ENCODE measurements at regions not wholly inside any gene's neighbourhood (a gene's known extent, or its start where the extent isn't known, plus 50 kb on each side); places are given as distances from the start of the nearest gene placed in this dataset.

DNA sequence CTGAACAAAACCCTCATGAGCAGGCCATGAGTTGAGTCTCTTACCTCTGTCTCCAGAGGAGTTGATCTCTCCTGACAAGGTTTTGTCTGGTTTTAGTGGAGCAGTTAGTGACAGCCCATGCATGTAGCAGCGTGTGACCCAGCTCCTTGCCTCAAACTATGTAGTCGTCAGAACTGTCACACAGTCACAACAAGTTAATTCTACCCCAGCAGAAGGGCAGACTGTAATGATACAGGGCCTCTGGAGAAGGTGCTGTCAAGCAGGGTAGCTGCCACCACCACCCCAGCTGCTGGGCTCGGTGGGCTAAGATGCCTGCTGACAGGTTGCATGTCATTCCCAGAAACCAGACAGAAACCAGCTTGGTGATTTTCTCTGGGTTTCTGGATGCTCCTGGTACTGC is 194.5 kb downstream of the PSAT1 start:
- no peaks in the 10 kb centered on the region for H4K20me1 ChIP-seq (ENCODE audit: insufficient read depth)
- H3K4me3 ChIP-seq (IDR thresholded peaks at IDR 0.05; ENCODE audit: insufficient read depth, low read depth, low read length) = no peak overlapping the region
- H3K4me2 ChIP-seq = no peak overlapping the region
- H2AFZ ChIP-seq (ENCODE audit: low read depth) = no peak overlapping the region
- no peaks in the 10 kb centered on the region for H3K4me1 ChIP-seq (ENCODE audit: low read depth, poor library complexity, severe bottlenecking)
- no peaks in the 10 kb centered on the region for H3K36me3 ChIP-seq (ENCODE audit: insufficient read depth)
- no peaks in the 10 kb centered on the region for H3K79me2 ChIP-seq (ENCODE audit: insufficient read depth, low read depth)
- no peak overlapping the region for H3K9ac ChIP-seq
- no peak for TF ChIP-seq CTCF (conservative IDR thresholded peaks at IDR 0.05; ENCODE audit: low read depth, low read length)
- H3K27ac ChIP-seq = no peak overlapping the region
- H3K27me3 ChIP-seq (ENCODE audit: insufficient read depth, low read depth) = no peaks in the 10 kb centered on the region

GRCh38 chr9:78493166-78493742 is 196.3 kb downstream of the PSAT1 start:
- no peak overlapping the region for H3K4me3 ChIP-seq (IDR thresholded peaks at IDR 0.05; ENCODE audit: insufficient read depth, low read depth, low read length)
- no peak overlapping the region for H3K9ac ChIP-seq
- H3K36me3 ChIP-seq (ENCODE audit: insufficient read depth) = no peaks in the 10 kb centered on the region
- no peaks in the 10 kb centered on the region for H3K4me1 ChIP-seq (ENCODE audit: low read depth, poor library complexity, severe bottlenecking)
- no peaks in the 10 kb centered on the region for H3K79me2 ChIP-seq (ENCODE audit: insufficient read depth, low read depth)
- no peak overlapping the region for H3K4me2 ChIP-seq
- TF ChIP-seq CTCF (conservative IDR thresholded peaks at IDR 0.05; ENCODE audit: low read depth, low read length) = no peak
- H2AFZ ChIP-seq (ENCODE audit: low read depth) = no peak overlapping the region
- no peaks in the 10 kb centered on the region for H4K20me1 ChIP-seq (ENCODE audit: insufficient read depth)
- no peaks in the 10 kb centered on the region for H3K27me3 ChIP-seq (ENCODE audit: insufficient read depth, low read depth)
- H3K27ac ChIP-seq = no peak overlapping the region

DNA sequence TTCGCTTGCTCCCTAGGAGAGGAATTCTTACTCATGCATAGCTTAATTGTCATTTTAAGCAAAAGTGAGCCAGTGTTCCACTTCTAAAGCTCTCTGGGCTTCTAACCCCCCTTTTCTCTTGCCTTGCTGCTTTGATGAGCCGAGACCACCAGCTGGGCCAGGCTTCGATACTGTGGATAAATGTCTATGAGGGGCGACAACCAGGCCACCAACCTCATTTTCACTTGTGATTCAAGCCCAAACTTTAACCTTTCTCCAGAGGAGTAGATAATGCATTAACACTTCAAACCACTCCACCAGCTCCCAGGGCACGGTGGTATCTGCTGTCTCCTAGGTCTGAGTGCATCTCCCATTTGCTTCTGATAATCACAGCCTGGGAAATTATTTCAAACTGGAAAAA is 205.6 kb downstream of the PSAT1 start:
- no peak overlapping the region for H2AFZ ChIP-seq (ENCODE audit: low read depth)
- no peak overlapping the region for H3K27ac ChIP-seq
- H3K4me3 ChIP-seq (IDR thresholded peaks at IDR 0.05; ENCODE audit: insufficient read depth, low read depth, low read length) = no peak overlapping the region
- H3K9ac ChIP-seq = no peak overlapping the region
- no peaks in the 10 kb centered on the region for H3K4me1 ChIP-seq (ENCODE audit: low read depth, poor library complexity, severe bottlenecking)
- H3K4me2 ChIP-seq = no peak overlapping the region
- H3K36me3 ChIP-seq (ENCODE audit: insufficient read depth) = no peaks in the 10 kb centered on the region
- H4K20me1 ChIP-seq (ENCODE audit: insufficient read depth) = no peaks in the 10 kb centered on the region
- no peaks in the 10 kb centered on the region for H3K79me2 ChIP-seq (ENCODE audit: insufficient read depth, low read depth)
- H3K27me3 ChIP-seq (ENCODE audit: insufficient read depth, low read depth) = no peaks in the 10 kb centered on the region
- TF ChIP-seq CTCF (conservative IDR thresholded peaks at IDR 0.05; ENCODE audit: low read depth, low read length) = no peak

DNA sequence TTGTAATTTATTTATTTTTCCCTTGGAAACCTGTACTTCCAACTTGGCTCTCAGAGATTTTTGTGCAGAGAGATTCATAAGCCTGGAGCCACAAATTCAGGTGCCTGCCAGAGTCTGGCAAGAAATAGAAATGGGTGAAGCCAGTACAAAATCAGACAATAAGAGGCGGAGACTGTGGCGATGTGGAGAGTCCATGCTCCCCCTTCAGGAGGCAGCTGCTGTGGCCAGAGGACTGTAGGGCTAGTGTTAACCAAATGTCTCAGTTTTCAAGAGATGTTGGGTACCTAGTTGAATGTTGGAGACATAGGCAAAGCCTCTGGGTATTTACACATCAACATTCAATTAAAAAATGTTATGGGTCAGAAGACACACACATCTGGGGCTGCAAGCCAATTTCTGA is 208.6 kb downstream of the PSAT1 start:
- H3K4me1 ChIP-seq (ENCODE audit: low read depth, poor library complexity, severe bottlenecking) = no peaks in the 10 kb centered on the region
- no peaks in the 10 kb centered on the region for H4K20me1 ChIP-seq (ENCODE audit: insufficient read depth)
- H3K4me2 ChIP-seq = no peak overlapping the region
- no peak overlapping the region for H2AFZ ChIP-seq (ENCODE audit: low read depth)
- no peaks in the 10 kb centered on the region for H3K27me3 ChIP-seq (ENCODE audit: insufficient read depth, low read depth)
- H3K36me3 ChIP-seq (ENCODE audit: insufficient read depth) = no peaks in the 10 kb centered on the region
- H3K27ac ChIP-seq = no peak overlapping the region
- no peak overlapping the region for H3K9ac ChIP-seq
- no peaks in the 10 kb centered on the region for H3K79me2 ChIP-seq (ENCODE audit: insufficient read depth, low read depth)
- H3K4me3 ChIP-seq (IDR thresholded peaks at IDR 0.05; ENCODE audit: insufficient read depth, low read depth, low read length) = no peak overlapping the region
- no peak for TF ChIP-seq CTCF (conservative IDR thresholded peaks at IDR 0.05; ENCODE audit: low read depth, low read length)

Data from KMS-11 (cell line).